SJCRH30 (cell line): ENCODE measurements at regions not wholly inside any gene's neighbourhood (a gene's known extent, or its start where the extent isn't known, plus 50 kb on each side); places are given as distances from the start of the nearest gene placed in this dataset.

ENCODE experiments used
- DNase-seq, 2 experiments: peaks; one replicate each; pipeline ENCODE4 v3.0.0-alpha.2; 2015 to 2020
- H3K27ac ChIP-seq: fragments of 250-450 bp; sonication (Bioruptor Pico); 2 replicates; pipeline ENCODE4 v1.5.1; 2020; ENCODE audit warnings: mild to moderate bottlenecking, moderate library complexity
- H3K27me3 ChIP-seq: fragments of 250-450 bp; sonication (Bioruptor Pico); 2 replicates; pipeline ENCODE4 v1.5.1; 2020; ENCODE audit warnings: mild to moderate bottlenecking, moderate library complexity
- H3K36me3 ChIP-seq: fragments of 250-450 bp; sonication (Bioruptor Pico); 2 replicates; pipeline ENCODE4 v1.5.1; 2020; ENCODE audit warnings: mild to moderate bottlenecking, moderate library complexity
- H3K4me1 ChIP-seq: fragments of 250-450 bp; sonication (Bioruptor Pico); 2 replicates; pipeline ENCODE4 v1.5.1; 2020; ENCODE audit warnings: mild to moderate bottlenecking, moderate library complexity
- H3K4me3 ChIP-seq: fragments of 250-450 bp; sonication (Bioruptor Pico); 2 replicates; pipeline ENCODE4 v1.5.1; 2020; ENCODE audit warnings: mild to moderate bottlenecking, moderate library complexity
- H3K9me3 ChIP-seq: fragments of 250-450 bp; sonication (Bioruptor Pico); replicated peaks from 2 replicates; pipeline ENCODE4 v1.5.1; 2020; ENCODE audit warnings: mild to moderate bottlenecking, moderate library complexity

DNA sequence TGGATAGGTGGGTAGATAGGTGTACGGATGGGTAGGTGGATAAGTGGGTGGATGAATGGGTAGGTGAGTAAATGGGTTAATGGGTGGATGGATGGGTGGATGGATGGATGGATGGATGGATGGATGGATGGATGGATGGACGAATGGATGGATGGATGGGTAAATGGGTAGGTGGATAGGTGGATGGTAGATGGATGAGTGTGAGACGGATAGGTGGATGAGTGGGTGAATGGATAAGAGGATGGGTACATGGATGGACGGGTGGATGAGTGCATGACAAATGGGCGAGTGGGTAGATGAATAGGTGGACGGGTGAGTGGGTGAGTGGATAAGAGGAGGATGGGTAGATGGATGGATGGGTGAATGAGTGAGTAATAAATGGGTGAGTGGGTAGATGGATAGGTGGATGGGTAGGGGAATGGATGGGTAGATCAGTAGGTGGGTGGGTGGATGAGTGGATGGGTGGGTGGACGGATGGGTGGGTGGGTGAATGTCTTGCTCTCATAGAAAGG lies 179.2 kb downstream of the FGF18 start:
- DNase-seq, result no peak
- H3K9me3 ChIP-seq, result no peaks in the 10 kb centered on the region

DNA sequence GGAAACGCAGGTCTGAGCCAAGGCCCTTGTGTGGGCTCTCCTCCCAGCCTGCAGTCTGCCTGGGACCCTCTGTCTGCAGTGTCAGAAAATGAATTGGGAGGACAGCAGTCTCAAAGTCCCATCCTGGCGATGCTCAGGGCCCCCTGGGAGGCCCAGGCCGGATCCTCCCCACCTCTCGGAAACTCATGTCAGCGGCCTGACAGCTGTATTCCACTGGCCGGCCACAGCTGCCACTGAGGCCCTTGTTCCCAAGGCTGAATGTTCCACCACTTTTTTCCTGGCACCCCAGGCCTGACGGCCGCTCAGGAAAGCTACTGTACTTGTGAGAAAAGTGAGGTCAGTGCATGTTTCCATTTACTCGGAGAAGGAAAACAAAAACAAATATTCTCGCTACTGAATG lies 180.0 kb downstream of the FGF18 start:
- Histone ChIP-seq H3K36me3 (no peaks in the 10 kb centered on the region), H3K9me3 (no peaks in the 10 kb centered on the region), H3K4me3 (no peak overlapping the region), H3K27me3 (no peaks in the 10 kb centered on the region; the same call in 1 of the 2 replicates), H3K27ac (no peak overlapping the region), H3K4me1 (peaks cover 10% of the 10 kb centered on the region)
- peak; percentile 60 to 70 for DNase-seq

More for the DNA sequence above, 179.2 kb downstream of the FGF18 start:
- H3K36me3 ChIP-seq, result no peaks in the 10 kb centered on the region
- H3K27ac ChIP-seq, result no peak overlapping the region
- H3K27me3 ChIP-seq, result no peaks in the 10 kb centered on the region; the same call in 1 of the 2 replicates
- peaks cover 10% of the 10 kb centered on the region for H3K4me1 ChIP-seq
- no peak overlapping the region for H3K4me3 ChIP-seq

DNA sequence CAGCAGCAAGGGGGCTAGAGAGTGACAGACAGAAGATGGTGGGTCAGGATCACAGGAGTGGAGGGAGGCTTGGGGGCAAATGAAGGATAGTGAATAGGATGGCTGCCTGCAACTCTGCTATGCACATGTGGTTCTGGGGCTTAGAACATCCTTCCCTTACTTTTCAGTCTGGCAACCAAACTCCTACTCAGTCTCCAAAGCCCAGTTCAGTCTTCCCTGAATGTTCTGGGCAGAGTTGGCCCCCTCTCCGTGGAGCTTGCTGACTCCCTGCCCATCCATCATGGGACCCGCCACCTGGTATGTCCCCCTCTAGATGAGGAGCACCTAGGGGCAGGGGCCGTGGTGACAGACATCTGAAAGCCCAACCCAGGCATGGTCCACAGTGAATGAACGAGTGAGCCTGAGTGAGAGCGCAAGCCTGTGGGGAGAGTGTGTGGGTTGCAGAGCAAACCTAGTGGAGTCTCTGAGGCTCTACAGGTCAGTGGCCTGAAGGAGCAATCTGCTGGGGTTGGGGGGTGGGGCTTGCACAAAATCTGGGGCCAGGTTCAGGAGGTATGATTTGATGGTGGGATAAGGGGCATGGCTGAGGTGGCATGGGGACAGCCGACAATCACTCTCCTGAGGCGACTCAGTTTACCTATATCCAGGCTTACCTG lies 180.6 kb downstream of the FGF18 start:
- Histone ChIP-seq H3K27ac (no peak overlapping the region), H3K4me1 (peaks cover 10% of the 10 kb centered on the region), H3K4me3 (no peak overlapping the region), H3K27me3 (no peaks in the 10 kb centered on the region; the same call in 1 of the 2 replicates), H3K9me3 (no peaks in the 10 kb centered on the region), H3K36me3 (no peaks in the 10 kb centered on the region)
- DNase-seq, result no peak

DNA sequence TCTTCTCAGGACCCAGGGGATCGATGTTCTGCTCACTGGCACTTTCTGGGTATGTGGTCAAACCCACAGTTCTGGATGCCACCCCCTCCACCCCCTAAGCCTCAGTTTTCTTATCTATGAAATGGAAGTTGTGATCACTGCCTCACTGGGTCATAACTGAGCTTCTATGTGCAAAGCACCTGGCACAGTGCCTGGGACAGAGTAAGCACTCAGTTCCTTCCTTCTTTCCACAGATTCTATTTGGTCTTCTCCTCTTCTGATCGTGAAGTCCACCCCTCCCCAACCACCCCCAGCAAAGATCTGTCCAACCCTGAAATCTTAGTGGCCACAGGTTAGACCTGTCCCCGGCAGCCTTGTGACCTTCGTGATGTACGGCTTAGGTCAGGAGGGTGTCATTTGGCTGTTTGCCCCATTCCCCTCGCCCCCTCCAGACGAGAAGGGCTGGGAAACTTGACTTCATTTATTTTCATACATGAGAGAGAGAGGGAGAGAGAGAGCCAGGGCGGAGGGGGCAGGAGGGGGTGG lies 181.4 kb downstream of the FGF18 start:
- Histone ChIP-seq H3K9me3 (no peaks in the 10 kb centered on the region), H3K27me3 (no peaks in the 10 kb centered on the region; the same call in 1 of the 2 replicates), H3K4me3 (no peak overlapping the region), H3K27ac (no peak overlapping the region), H3K36me3 (no peaks in the 10 kb centered on the region), H3K4me1 (peaks cover 10% of the 10 kb centered on the region)
- no peak for DNase-seq

DNA sequence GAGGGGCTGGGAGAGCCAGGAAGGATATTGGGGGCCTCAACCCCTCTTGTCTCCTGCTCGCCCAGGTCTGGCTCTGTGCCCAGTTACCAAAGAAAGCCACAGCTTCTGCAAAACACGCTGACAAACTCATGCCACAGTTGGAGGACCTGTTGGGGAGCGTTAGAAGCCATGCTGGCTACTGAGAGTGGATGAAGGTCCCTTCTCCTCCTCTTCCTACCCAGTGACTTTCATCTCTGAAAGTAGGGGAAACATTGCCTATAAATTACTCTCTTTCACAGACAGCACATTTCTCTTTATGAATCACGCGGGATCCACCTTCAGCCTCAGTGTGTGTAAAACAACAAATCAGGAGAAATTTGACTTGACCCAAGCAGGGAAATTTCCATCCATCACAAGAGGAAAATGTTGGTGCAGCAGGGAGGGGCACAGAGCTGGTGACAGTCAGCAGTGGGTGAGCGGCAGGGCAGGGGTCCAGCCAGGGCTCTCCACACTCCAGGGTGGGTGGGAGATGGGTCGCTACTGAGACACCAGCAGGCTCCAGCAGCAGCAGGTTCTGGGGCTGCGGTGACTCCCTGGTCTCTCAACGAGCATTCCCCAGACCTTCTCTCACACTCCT lies 181.9 kb downstream of the FGF18 start:
- H3K4me1 ChIP-seq, result peaks cover 6% of the 10 kb centered on the region; the same call in 1 of the 2 replicates
- peak in 1 of 2 experiments; percentile 23 for DNase-seq
- H3K36me3 ChIP-seq, result no peaks in the 10 kb centered on the region
- peaks cover 2% of the 10 kb centered on the region; the same call in 1 of the 2 replicates for H3K9me3 ChIP-seq
- H3K27ac ChIP-seq, result no peak overlapping the region
- H3K4me3 ChIP-seq, result no peak overlapping the region
- no peaks in the 10 kb centered on the region; the same call in 1 of the 2 replicates for H3K27me3 ChIP-seq

DNA sequence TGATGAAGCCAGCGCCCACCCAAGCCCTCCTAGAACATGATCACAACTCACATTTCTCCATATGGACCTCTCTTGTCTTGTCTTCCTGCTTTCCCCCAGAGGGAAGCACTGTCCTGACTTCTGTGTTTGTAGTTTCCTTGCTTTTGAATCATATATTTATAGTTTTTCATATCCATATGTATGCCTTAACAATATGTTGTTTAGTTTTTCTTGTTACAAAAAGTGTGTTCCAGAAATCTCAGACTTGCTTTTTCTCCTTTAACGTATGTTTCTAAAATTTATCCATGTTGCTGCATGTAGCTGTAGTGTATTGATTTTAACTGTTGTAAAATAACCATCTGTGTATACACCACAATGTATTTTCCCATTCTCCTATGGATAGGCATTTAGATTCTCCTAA lies 182.0 kb upstream of the SMIM23 start:
- H3K4me3 ChIP-seq, result no peak overlapping the region
- H3K27ac ChIP-seq, result no peak overlapping the region
- no peaks in the 10 kb centered on the region for H3K36me3 ChIP-seq
- DNase-seq, result no peak
- no peaks in the 10 kb centered on the region; the same call in 1 of the 2 replicates for H3K27me3 ChIP-seq
- H3K9me3 ChIP-seq, result peaks cover 10% of the 10 kb centered on the region; the same call in 1 of the 2 replicates
- peaks cover 6% of the 10 kb centered on the region; the same call in 1 of the 2 replicates for H3K4me1 ChIP-seq

DNA sequence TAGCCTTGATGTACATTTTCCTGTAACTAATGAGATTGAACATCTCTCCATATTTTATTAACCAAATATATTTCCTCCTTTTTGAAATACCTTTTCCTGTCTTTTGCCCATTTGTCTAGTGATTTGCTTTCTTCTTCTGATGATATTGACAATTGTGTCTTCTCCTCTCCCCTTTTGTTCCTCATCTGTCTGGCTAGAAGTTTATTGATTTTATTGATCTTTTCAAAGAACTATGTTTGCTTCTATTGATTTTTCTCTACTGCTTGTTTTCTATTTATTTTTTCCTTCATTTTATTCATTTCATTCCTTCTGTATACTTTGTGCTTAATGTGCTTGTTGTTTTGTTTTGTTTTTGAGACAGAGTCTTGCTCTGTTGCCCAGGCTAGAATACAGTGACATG lies 181.4 kb upstream of the SMIM23 start:
- Histone ChIP-seq H3K27me3 (no peaks in the 10 kb centered on the region; the same call in 1 of the 2 replicates), H3K4me3 (no peak overlapping the region), H3K27ac (no peak overlapping the region), H3K9me3 (peaks cover 10% of the 10 kb centered on the region; the same call in 1 of the 2 replicates), H3K36me3 (no peaks in the 10 kb centered on the region), H3K4me1 (peaks cover 5% of the 10 kb centered on the region; the same call in 1 of the 2 replicates)
- DNase-seq, result no peak

DNA sequence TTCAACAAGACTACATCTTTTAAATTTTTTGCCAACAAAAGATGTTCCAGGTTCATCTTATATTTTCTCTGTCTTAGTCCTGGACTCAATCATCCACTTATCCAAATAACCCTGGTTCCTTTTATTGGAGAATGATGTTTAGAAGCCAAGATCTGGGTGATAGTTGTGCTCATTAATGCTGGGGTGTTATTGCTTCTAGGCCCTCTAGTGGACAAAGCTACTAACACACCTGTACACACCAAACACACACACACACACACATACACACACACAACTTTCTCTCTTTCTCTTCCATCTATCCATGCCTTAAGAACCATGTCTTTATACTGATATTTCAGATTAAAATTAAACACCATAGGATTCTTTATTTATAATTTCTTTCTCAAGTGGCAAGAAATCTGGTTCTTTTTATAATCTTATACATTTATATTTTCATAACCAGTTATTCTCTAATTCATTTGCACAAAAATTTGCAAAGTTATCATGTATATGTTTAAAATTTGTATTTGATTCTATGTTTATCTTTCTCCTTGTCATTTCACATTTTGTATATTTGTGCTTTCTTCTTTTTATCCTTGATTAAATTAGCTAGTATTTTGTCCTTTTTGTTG lies 179.1 kb upstream of the SMIM23 start:
- Histone ChIP-seq H3K9me3 (peaks cover 10% of the 10 kb centered on the region; the same call in 1 of the 2 replicates), H3K4me3 (no peak overlapping the region), H3K27ac (no peak overlapping the region), H3K4me1 (no peaks in the 10 kb centered on the region), H3K36me3 (no peaks in the 10 kb centered on the region), H3K27me3 (no peaks in the 10 kb centered on the region; the same call in 1 of the 2 replicates)
- peak in 1 of 2 experiments; percentile 40 for DNase-seq

DNA sequence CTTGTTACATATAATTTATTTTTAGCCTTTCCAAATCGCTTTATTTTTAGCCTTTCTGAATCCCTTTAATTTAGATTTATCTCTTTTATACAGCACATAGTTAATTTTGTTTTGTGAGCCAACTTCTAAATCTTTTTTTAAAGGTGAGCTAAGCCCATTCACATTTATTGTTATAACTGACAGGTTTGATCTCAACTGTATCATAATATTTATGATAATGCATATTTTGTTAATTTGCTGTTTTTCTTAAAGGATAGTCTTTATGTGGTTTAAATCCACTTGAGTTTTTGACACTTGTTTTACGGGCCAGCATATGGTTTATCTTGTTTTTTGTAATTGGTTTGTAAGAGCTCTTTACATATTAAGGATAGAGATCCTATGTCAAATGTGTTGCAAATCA lies 177.8 kb upstream of the SMIM23 start:
- no peaks in the 10 kb centered on the region for H3K4me1 ChIP-seq
- H3K27me3 ChIP-seq, result no peaks in the 10 kb centered on the region
- DNase-seq, result no peak
- no peaks in the 10 kb centered on the region for H3K36me3 ChIP-seq
- peaks cover 10% of the 10 kb centered on the region; the same call in 1 of the 2 replicates for H3K9me3 ChIP-seq
- H3K4me3 ChIP-seq, result no peak overlapping the region
- no peak overlapping the region for H3K27ac ChIP-seq

DNA sequence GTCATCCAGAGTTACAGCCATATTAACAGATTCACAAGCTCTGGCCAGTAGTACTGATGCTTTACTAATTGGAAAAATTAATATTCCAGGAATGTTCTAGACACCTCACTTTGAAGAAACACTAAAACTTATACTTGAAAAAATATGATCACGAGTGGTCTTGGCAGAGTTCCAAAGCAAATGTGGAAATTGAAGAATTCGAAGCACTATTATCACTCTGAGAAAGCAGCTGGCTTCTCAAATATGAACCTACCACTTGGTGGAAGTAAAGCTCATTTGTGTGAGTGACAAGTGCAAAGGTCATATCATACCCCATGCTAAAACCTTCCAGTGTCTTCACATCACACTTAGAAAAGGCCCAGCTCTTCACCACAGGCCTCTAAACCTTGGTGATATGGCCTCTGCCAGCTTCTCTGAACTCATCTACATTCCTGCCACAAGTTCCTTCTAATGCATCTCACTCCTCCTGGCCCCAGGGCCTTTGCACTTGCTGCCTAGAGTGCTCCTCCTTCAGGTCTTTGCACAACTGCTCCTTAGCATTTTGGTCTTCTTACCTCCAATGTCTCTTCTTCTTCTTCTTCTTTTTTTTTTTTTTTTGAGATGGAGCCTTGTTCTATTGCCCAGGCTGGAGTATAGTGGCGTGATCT lies 175.7 kb upstream of the SMIM23 start:
- peaks cover 10% of the 10 kb centered on the region; the same call in 1 of the 2 replicates for H3K9me3 ChIP-seq
- H3K27ac ChIP-seq, result no peak overlapping the region
- DNase-seq, result no peak
- no peaks in the 10 kb centered on the region for H3K4me1 ChIP-seq
- no peaks in the 10 kb centered on the region for H3K36me3 ChIP-seq
- no peaks in the 10 kb centered on the region for H3K27me3 ChIP-seq
- H3K4me3 ChIP-seq, result no peak overlapping the region

DNA sequence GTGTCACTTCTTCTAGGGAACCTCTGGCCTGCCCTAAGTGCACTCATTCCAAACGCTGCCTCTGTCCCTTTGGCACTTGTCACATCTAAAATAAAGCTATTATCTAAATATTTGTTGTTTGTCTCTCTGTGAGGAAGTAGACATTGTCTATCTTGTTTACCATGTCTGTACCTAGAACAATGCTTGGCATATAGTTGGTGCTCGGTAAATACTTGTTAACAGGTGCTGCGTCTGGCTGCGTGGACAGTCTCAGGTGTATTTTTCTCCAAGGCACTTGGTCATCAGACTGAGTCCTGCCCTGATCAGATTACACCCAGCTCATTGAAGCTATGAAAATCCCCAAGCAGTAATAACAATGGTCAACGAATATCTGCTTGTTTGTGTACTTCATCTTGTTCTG lies 174.9 kb upstream of the SMIM23 start:
- Histone ChIP-seq H3K4me1 (no peaks in the 10 kb centered on the region), H3K27me3 (no peaks in the 10 kb centered on the region), H3K36me3 (no peaks in the 10 kb centered on the region)

DNA sequence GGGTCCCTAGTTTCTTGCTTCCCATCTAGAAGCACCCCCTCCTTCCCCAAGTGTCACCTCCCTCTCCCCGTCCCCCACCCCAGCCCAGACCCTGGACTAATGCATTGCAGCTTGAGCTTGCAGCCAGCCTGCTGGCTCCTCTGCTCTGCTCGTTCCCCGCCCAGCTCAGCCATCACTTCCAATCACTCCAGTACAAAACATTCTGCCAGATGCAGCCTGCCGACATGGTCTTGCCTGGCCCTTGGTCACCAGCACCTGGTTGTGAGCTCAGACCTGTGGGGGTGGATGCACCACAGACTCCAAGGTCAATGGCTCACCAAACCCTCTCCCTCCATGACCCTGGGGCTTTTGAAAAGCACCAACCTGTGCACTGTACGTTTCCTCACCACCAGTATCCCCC lies 172.9 kb upstream of the SMIM23 start:
- no peaks in the 10 kb centered on the region for H3K27me3 ChIP-seq
- H3K4me1 ChIP-seq, result no peaks in the 10 kb centered on the region
- peaks cover 6% of the 10 kb centered on the region; the same call in 1 of the 2 replicates for H3K9me3 ChIP-seq
- H3K27ac ChIP-seq, result no peak overlapping the region
- H3K4me3 ChIP-seq, result no peak overlapping the region
- DNase-seq, result no peak
- no peaks in the 10 kb centered on the region for H3K36me3 ChIP-seq

More for the DNA sequence above, 174.9 kb upstream of the SMIM23 start:
- DNase-seq, result no peak
- Histone ChIP-seq H3K27ac (no peak overlapping the region), H3K9me3 (peaks cover 10% of the 10 kb centered on the region; the same call in 1 of the 2 replicates), H3K4me3 (no peak overlapping the region)

DNA sequence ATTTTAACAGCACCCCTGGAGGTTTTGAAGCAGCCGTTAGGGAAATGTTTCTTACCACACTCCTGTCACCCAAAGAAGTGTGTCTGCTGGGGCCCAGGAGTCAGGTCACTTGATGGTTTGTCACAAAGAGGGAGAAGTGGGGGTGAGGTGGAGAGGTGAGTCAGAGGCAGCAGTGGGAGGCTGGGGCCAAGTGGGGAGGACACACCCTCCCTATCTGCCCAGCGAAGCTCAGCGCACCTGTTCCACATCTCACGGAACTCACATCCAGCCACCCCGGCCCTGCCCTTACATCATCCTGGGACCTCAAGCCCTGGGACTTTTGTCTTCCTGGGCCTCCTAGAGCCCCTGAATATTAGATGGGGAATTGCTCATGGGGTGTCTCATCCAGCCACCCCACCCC lies 171.1 kb upstream of the SMIM23 start:
- no peaks in the 10 kb centered on the region for H3K9me3 ChIP-seq
- H3K27me3 ChIP-seq, result no peaks in the 10 kb centered on the region
- no peak for DNase-seq
- no peaks in the 10 kb centered on the region for H3K4me1 ChIP-seq
- no peaks in the 10 kb centered on the region for H3K36me3 ChIP-seq
- H3K4me3 ChIP-seq, result no peak overlapping the region
- no peak overlapping the region for H3K27ac ChIP-seq

DNA sequence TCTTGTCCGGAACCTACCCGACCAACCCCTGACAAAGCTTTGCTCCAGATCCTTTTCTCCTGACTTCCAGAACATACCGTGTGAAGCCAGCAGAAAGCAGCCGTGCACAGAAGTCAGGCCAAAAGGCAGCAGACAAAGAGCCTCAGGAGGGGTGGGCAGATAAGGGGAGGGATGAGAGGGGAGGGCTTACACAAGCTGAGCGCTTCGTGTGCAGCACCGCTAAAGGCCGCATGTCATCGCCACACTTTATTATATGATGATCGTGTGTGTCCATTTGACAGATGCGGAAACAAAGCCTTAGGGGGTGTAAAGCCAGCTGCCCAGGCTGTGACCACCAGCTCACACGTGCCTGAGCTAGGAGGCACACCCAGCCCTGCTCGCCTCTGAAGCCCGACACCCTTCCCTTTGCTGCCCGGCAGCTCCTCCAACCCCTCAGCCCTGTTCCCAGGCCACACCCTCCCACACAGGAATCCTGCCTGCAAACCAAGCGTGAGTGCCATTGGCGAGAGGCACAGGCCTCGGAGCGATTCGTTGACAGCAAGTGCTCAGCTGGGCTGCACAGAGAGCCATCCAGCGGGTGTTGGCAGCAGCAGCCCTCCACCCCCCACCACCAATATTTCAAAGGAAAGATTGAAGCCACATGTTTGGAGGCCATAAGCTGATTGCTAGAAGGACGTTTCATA lies 170.5 kb upstream of the SMIM23 start:
- no peaks in the 10 kb centered on the region for H3K4me1 ChIP-seq
- no peaks in the 10 kb centered on the region for H3K27me3 ChIP-seq
- no peaks in the 10 kb centered on the region for H3K36me3 ChIP-seq
- no peaks in the 10 kb centered on the region for H3K9me3 ChIP-seq
- DNase-seq, result peak in 1 of 2 experiments; percentile 18
- H3K4me3 ChIP-seq, result no peak overlapping the region
- no peak overlapping the region for H3K27ac ChIP-seq
